ENCODE measurements at regions not wholly inside any gene's neighbourhood (a gene's known extent, or its start where the extent isn't known, plus 50 kb on each side); places are given as distances from the start of the nearest gene placed in this dataset.

- Mint-ChIP-seq H3K4me1 (no peaks in the 10 kb centered on the region), H3K4me3 (no peak overlapping the region), H3K9me3 (peaks cover 0 to 17% (median 3%) of the 10 kb centered on the region in 7 donors), H3K27me3 (ENCODE audit: low read depth in 3 of 3) (peaks cover 0 to 4% (median 1%) of the 10 kb centered on the region in 3 donors), H3K27ac (no peak overlapping the region), H3K36me3 (no peaks in the 10 kb centered on the region)
- Histone ChIP-seq H3K27me3 (ENCODE audit: control insufficient read depth in 2 of 2, insufficient read depth in 2 of 2, low read length in 2 of 2) (no peaks in the 10 kb centered on the region), H3K9me3 (replicated peaks in 1 of 2; ENCODE audit: control insufficient read depth in 1 of 2, insufficient read depth in 1 of 2, low read length in 2 of 2) (no peaks in the 10 kb centered on the region), H3K4me3 (replicated peaks in 1 of 3; ENCODE audit: low read depth in 2 of 3, low read length in 3 of 3) (no peak overlapping the region), H3K9ac (ENCODE audit: insufficient read depth, low read length, poor library complexity, severe bottlenecking) (no peak overlapping the region), H3K4me2 (replicated peaks; ENCODE audit: extremely low read depth, low read length, poor library complexity, severe bottlenecking) (no peak overlapping the region), H3K79me2 (ENCODE audit: insufficient read depth, low read length) (no peaks in the 10 kb centered on the region), H4K20me1 (ENCODE audit: insufficient read depth, low read length) (no peaks in the 10 kb centered on the region), H3K36me3 (replicated peaks in 1 of 2; ENCODE audit: control insufficient read depth in 1 of 2, insufficient read depth in 2 of 2, low read length in 2 of 2) (no peaks in the 10 kb centered on the region), H3K27ac (ENCODE audit: low read depth in 1 of 2, low read length in 2 of 2) (no peak overlapping the region), H3K4me1 (ENCODE audit: control insufficient read depth in 1 of 2, insufficient read depth in 2 of 2, low read length in 2 of 2) (no peaks in the 10 kb centered on the region), H2AFZ (ENCODE audit: insufficient read depth, low read depth, low read length, poor library complexity, severe bottlenecking) (no peak overlapping the region)
- WGBS (ENCODE audit: insufficient coverage): 91% methylated on average over 3 of the region's 7 CpGs
- TF ChIP-seq CTCF (IDR thresholded peaks at IDR 0.05): no peak
- intact Hi-C loops (cut with micrococcal nuclease): no loop called here
- DNase-seq: no peak
Measured at GRCh38 chr18:77634494-77634893, 384.8 kb downstream of the GALR1 start.

GRCh38 chr18:77635451-77635850 is 385.8 kb downstream of the GALR1 start:
- no peak for TF ChIP-seq CTCF (IDR thresholded peaks at IDR 0.05)

More at GRCh38 chr18:77635451-77635850, 385.8 kb downstream of the GALR1 start:
- DNase-seq: no peak
- intact Hi-C loops (cut with micrococcal nuclease): no loop called here
- H3K27me3 Mint-ChIP-seq (ENCODE audit: low read depth in 3 of 3): peaks cover 0 to 4% (median 1%) of the 10 kb centered on the region in 3 donors
- no peak overlapping the region for H3K9ac ChIP-seq (ENCODE audit: insufficient read depth, low read length, poor library complexity, severe bottlenecking)
- no peak overlapping the region for H3K4me2 ChIP-seq (replicated peaks; ENCODE audit: extremely low read depth, low read length, poor library complexity, severe bottlenecking)
- no peaks in the 10 kb centered on the region for H3K36me3 Mint-ChIP-seq
- H3K36me3 ChIP-seq (replicated peaks in 1 of 2; ENCODE audit: control insufficient read depth in 1 of 2, insufficient read depth in 2 of 2, low read length in 2 of 2): no peaks in the 10 kb centered on the region
- WGBS (ENCODE audit: insufficient coverage): 86% methylated on average over 6 of the region's 9 CpGs
- no peaks in the 10 kb centered on the region for H3K27me3 ChIP-seq (ENCODE audit: control insufficient read depth in 2 of 2, insufficient read depth in 2 of 2, low read length in 2 of 2)
- H3K4me1 ChIP-seq (ENCODE audit: control insufficient read depth in 1 of 2, insufficient read depth in 2 of 2, low read length in 2 of 2): no peaks in the 10 kb centered on the region
- H3K4me3 Mint-ChIP-seq: no peak overlapping the region
- peaks cover 0 to 16% (median 3%) of the 10 kb centered on the region in 7 donors for H3K9me3 Mint-ChIP-seq
- H2AFZ ChIP-seq (ENCODE audit: insufficient read depth, low read depth, low read length, poor library complexity, severe bottlenecking): no peak overlapping the region
- no peak overlapping the region for H3K27ac Mint-ChIP-seq
- H3K9me3 ChIP-seq (replicated peaks in 1 of 2; ENCODE audit: control insufficient read depth in 1 of 2, insufficient read depth in 1 of 2, low read length in 2 of 2): no peaks in the 10 kb centered on the region
- H3K27ac ChIP-seq (ENCODE audit: low read depth in 1 of 2, low read length in 2 of 2): no peak overlapping the region
- no peaks in the 10 kb centered on the region for H3K79me2 ChIP-seq (ENCODE audit: insufficient read depth, low read length)
- H3K4me3 ChIP-seq (replicated peaks in 1 of 3; ENCODE audit: low read depth in 2 of 3, low read length in 3 of 3): no peak overlapping the region
- H4K20me1 ChIP-seq (ENCODE audit: insufficient read depth, low read length): no peaks in the 10 kb centered on the region
- no peaks in the 10 kb centered on the region for H3K4me1 Mint-ChIP-seq
